Lower lobe of right lung (tissue), 2 donors: ENCODE measurements at regions not wholly inside any gene's neighbourhood (a gene's known extent, or its start where the extent isn't known, plus 50 kb on each side); places are given as distances from the start of the nearest gene placed in this dataset.

ENCODE experiments used
- ATAC-seq, 2 donors: fragments of 200-7000 bp; cut with Tn5 transposase; one replicate each; pipeline ENCODE4 v1.9.1; 2020 to 2022; ENCODE audit warnings: mild to moderate bottlenecking in 2 of 2, moderate library complexity in 2 of 2
- DNase-seq: peaks from one replicate; pipeline ENCODE4 v3.0.0-alpha.2; 2020
- H3K27ac ChIP-seq: fragments of 200-600 bp; one replicate; pipeline ENCODE4 v1.8.0; 2022
- H3K27me3 ChIP-seq: fragments of 200-600 bp; one replicate; pipeline ENCODE4 v1.8.0; 2022; ENCODE audit warnings: low read depth
- H3K36me3 ChIP-seq: fragments of 200-600 bp; one replicate; pipeline ENCODE4 v1.8.0; 2022; ENCODE audit warnings: mild to moderate bottlenecking
- H3K4me1 ChIP-seq: fragments of 200-600 bp; one replicate; pipeline ENCODE4 v1.8.0; 2022
- H3K4me3 ChIP-seq: fragments of 200-600 bp; one replicate; pipeline ENCODE4 v1.8.0; 2022; ENCODE audit warnings: mild to moderate bottlenecking
- H3K9me3 ChIP-seq: fragments of 200-600 bp; one replicate; pipeline ENCODE4 v1.8.0; 2022
- CTCF ChIP-seq: fragments of 200-600 bp; IDR thresholded peaks from one replicate; pipeline ENCODE4 v1.8.0; 2022; ENCODE audit warnings: antibody characterized with exemption, mild to moderate bottlenecking
- intact Hi-C: fragments of 100-400 bp; cut with DNase I; formaldehyde crosslinking; loops from one replicate; pipeline ENCODE4 v1.11.0; 2022
- donor health status: DM: no; HTN: yes; CAD: no; lungs with severe emphysema.

DNA sequence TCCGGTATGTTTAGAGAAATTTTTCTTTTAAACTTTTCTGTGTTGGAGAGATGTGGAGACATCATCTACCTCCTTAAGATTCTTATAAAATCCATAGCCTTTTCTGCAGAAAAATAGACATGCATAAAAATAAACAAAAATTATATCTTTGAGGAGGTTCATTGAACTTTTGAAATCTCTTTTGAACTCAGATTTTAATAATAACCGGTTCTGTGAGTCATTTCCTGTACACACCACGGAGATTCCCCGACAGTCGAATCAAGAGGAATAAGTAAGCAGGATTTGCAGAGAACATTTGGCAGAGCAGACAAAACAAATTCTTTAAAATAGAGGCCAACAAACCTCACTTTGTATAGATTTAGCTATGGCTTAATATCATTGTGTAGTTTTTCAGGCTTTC is 918.7 kb upstream of the POU3F4 start:
- ATAC-seq, result no peak
- intact Hi-C loops, result no loop called here
- DNase-seq, result no peak
- no peaks in the 10 kb centered on the region for H3K9me3 ChIP-seq
- no peak overlapping the region for H3K27ac ChIP-seq
- no peaks in the 10 kb centered on the region for H3K27me3 ChIP-seq
- no peak for TF ChIP-seq CTCF
- no peaks in the 10 kb centered on the region for H3K36me3 ChIP-seq
- H3K4me3 ChIP-seq, result no peak overlapping the region
- no peaks in the 10 kb centered on the region for H3K4me1 ChIP-seq

DNA sequence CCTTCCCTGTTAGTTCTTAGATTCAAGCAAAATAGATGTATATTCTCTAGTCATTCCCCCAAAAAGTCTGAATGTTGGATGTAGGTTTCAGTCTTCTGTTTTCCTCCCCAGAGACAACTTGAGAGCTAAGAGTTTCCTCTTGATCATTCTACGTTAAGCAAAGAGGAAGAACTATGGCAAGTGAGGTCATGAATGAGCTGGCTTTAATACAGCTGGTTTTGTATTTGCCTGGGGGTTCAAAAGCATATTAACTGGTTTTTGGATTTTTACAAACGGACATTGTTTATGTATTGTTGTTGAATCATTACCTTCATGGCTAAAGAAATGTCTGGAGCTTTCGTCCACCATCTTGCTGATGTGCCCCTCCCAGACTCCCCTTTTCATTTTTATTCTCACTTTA is 916.7 kb upstream of the POU3F4 start:
- H3K9me3 ChIP-seq, result no peaks in the 10 kb centered on the region
- no peaks in the 10 kb centered on the region for H3K36me3 ChIP-seq
- H3K4me3 ChIP-seq, result no peak overlapping the region
- DNase-seq, result no peak
- no peak for TF ChIP-seq CTCF
- intact Hi-C loops, result no loop called here
- ATAC-seq, result no peak
- H3K27ac ChIP-seq, result no peak overlapping the region
- H3K27me3 ChIP-seq, result no peaks in the 10 kb centered on the region
- H3K4me1 ChIP-seq, result no peaks in the 10 kb centered on the region

GRCh38 chrX:82626978-82627377 is 881.1 kb upstream of the POU3F4 start:
- H3K27ac ChIP-seq, result no peak overlapping the region
- DNase-seq (no peak), ATAC-seq (no peak)
- TF ChIP-seq CTCF, result no peak
- H3K9me3 ChIP-seq, result no peaks in the 10 kb centered on the region
- H3K27me3 ChIP-seq, result no peaks in the 10 kb centered on the region
- intact Hi-C loops, result no loop called here
- no peaks in the 10 kb centered on the region for H3K4me1 ChIP-seq
- H3K4me3 ChIP-seq, result no peak overlapping the region
- no peaks in the 10 kb centered on the region for H3K36me3 ChIP-seq

DNA sequence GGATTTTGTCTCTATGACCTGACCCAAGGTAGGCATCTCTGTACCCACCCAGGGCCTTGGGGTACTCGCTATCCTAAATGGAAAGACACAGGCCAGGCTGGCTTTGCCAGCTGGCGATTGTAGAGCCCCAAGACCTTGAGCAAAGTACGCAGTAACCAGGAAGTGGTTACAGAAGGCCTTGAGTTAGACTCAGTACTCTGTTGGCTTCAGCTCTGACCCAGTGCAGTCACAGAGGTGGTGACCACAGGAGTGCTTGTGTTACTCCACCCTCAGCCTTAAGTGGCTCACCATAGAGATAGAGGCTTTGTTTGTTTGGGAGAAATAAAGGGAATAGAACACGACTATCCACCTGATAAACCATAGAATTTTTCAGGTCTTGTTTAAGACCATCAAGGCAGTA is 880.5 kb upstream of the POU3F4 start:
- H3K27me3 ChIP-seq, result no peaks in the 10 kb centered on the region
- no peaks in the 10 kb centered on the region for H3K9me3 ChIP-seq
- H3K36me3 ChIP-seq, result no peaks in the 10 kb centered on the region
- H3K27ac ChIP-seq, result no peak overlapping the region
- H3K4me3 ChIP-seq, result no peak overlapping the region
- intact Hi-C loops, result no loop called here
- no peaks in the 10 kb centered on the region for H3K4me1 ChIP-seq
- ATAC-seq (no peak), DNase-seq (no peak)
- TF ChIP-seq CTCF, result no peak

DNA sequence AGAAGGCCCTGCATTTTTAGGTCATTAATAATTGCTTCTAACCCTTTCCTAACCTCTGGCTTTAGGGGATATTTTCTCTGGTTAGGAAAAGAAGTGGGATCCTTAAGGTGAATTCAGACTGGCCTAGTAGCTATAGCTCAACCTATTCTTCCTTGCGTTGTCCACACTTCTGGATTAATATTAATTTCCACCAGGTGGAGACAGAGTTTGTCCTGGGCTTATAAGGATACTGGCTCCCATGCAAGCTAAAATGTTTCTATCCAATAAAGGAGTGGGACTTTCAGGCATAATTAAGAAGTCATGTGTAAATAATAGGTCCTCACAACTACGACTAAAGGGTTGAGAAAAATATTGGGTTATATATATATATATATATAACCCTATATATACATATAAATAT is 860.0 kb upstream of the POU3F4 start:
- Histone ChIP-seq H3K4me1 (no peaks in the 10 kb centered on the region), H3K27ac (no peak overlapping the region), H3K36me3 (no peaks in the 10 kb centered on the region), H3K27me3 (no peaks in the 10 kb centered on the region), H3K4me3 (no peak overlapping the region), H3K9me3 (no peaks in the 10 kb centered on the region)
- TF ChIP-seq CTCF, result peak; percentile 13
- DNase-seq (no peak), ATAC-seq (no peak)
- intact Hi-C loops, result no loop called here

DNA sequence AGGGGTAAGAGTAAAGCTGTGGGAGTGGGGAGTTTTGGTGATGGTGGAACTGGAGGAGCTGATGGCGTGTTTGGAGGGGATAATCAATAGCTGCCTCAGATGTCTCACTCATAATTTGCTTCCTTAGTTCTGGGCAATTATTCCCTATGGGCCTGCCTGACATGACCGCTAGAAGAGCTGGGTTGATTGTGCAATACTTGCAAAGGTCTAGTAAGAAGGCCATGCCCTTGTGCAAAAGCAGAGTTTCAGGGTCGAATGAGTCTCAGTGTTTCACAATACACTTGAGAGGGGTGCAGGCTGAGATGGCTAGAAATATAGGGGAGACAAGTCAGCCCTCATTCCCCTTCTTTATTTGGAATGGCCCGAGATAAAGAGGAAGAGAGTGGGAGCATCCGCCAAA is 858.4 kb upstream of the POU3F4 start:
- Histone ChIP-seq H3K4me1 (no peaks in the 10 kb centered on the region), H3K27ac (no peak overlapping the region), H3K27me3 (no peaks in the 10 kb centered on the region), H3K9me3 (no peaks in the 10 kb centered on the region), H3K36me3 (no peaks in the 10 kb centered on the region), H3K4me3 (no peak overlapping the region)
- intact Hi-C loops, result no loop called here
- DNase-seq (no peak), ATAC-seq (no peak)
- TF ChIP-seq CTCF, result no peak
